Neural crest cell (in vitro differentiated cells): ENCODE measurements at regions not wholly inside any gene's neighbourhood (a gene's known extent, or its start where the extent isn't known, plus 50 kb on each side); places are given as distances from the start of the nearest gene placed in this dataset.

Experiments used
- DNase-seq: peaks from one replicate; pipeline ENCODE4 v3.0.0; 2021; ENCODE audit warnings: low read depth, mixed read lengths, low spot score
- H3K27ac Mint-ChIP-seq: one replicate; pipeline ENCODE4 v1.8.0; 2021; ENCODE audit warnings: mild to moderate bottlenecking, mixed read lengths; ENCODE audit not compliant: unreplicated experiment
- H3K27me3 Mint-ChIP-seq: 2 replicates; pipeline ENCODE4 v1.8.0; 2021; ENCODE audit warnings: low read depth, mild to moderate bottlenecking, mixed read lengths
- H3K36me3 Mint-ChIP-seq: 2 replicates; pipeline ENCODE4 v1.8.0; 2021; ENCODE audit warnings: low read depth, mild to moderate bottlenecking, mixed read lengths
- H3K4me1 Mint-ChIP-seq: 2 replicates; pipeline ENCODE4 v1.8.0; 2021; ENCODE audit warnings: mixed read lengths
- H3K4me3 Mint-ChIP-seq: one replicate; pipeline ENCODE4 v1.8.0; 2021; ENCODE audit warnings: mild to moderate bottlenecking, mixed read lengths
- H3K9me3 Mint-ChIP-seq: 2 replicates; pipeline ENCODE4 v1.8.0; 2021; ENCODE audit warnings: mixed read lengths
- TF ChIP-seq, protein P1 (sequence below): fragments of 200-600 bp; sonication (generic); conservative IDR thresholded peaks from 2 replicates; pipeline ENCODE4 v1.5.0; 2021; ENCODE audit warnings: antibody characterized with exemption, mild to moderate bottlenecking

DNA sequence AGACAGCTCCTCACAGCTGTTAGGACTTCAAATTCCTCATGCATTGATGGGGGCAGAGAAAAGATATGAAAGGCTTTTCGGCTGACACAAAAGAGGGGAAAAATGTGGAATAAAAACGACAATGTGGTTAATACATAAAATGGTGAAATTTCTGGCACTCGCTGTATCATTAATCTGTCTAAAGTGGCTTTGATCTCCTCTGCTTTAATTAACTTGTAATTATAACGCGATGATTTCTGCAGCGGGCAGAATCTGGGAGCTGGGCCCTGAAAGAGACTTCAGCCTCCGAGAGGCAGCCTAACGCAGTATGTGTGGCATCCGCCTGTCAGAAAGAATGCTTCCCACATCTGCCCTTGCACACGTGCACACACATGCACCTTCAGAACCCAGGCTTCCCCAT, 144.1 kb upstream of the IGSF21 start:
- H3K36me3 Mint-ChIP-seq = no peaks in the 10 kb centered on the region

DNA sequence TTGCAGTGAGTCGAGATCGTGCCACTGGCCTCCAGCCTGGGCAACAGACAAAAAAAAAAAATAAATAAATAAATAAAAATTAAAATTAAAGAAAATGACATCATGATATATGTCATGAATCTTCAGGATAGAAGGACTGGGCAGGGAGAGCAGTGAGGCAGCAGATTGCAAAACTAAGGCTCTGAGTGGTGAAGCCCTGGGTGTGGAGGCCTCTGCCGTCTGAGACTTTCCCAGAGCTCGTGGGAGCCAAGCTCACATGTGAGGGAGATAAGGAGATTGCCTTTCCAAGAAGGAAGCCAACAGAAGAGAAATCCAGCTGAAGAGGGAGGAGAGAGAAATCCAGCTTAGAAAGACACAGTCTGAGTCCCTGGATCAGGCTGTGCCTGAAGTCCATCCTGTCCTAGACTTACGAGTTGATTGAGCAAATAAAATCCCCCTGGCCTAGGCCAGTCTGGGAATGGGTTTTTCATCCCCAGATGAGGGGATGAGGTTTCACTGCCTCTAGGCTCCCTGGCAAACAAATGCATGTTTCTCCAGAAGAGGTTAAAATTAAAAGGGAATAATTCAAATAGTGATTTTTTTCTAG, 142.0 kb upstream of the IGSF21 start:
- TF ChIP-seq, protein P1, sequence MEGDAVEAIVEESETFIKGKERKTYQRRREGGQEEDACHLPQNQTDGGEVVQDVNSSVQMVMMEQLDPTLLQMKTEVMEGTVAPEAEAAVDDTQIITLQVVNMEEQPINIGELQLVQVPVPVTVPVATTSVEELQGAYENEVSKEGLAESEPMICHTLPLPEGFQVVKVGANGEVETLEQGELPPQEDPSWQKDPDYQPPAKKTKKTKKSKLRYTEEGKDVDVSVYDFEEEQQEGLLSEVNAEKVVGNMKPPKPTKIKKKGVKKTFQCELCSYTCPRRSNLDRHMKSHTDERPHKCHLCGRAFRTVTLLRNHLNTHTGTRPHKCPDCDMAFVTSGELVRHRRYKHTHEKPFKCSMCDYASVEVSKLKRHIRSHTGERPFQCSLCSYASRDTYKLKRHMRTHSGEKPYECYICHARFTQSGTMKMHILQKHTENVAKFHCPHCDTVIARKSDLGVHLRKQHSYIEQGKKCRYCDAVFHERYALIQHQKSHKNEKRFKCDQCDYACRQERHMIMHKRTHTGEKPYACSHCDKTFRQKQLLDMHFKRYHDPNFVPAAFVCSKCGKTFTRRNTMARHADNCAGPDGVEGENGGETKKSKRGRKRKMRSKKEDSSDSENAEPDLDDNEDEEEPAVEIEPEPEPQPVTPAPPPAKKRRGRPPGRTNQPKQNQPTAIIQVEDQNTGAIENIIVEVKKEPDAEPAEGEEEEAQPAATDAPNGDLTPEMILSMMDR = no peak
- no peaks in the 10 kb centered on the region for H3K36me3 Mint-ChIP-seq
- H3K9me3 Mint-ChIP-seq = no peaks in the 10 kb centered on the region

More for the DNA sequence above, 144.1 kb upstream of the IGSF21 start:
- Mint-ChIP-seq H3K27me3 (peaks cover 63% of the 10 kb centered on the region), H3K9me3 (no peaks in the 10 kb centered on the region), H3K4me3 (no peak overlapping the region), H3K4me1 (no peaks in the 10 kb centered on the region), H3K27ac (no peak overlapping the region)
- DNase-seq = no peak
- TF ChIP-seq, protein P1 = no peak

DNA sequence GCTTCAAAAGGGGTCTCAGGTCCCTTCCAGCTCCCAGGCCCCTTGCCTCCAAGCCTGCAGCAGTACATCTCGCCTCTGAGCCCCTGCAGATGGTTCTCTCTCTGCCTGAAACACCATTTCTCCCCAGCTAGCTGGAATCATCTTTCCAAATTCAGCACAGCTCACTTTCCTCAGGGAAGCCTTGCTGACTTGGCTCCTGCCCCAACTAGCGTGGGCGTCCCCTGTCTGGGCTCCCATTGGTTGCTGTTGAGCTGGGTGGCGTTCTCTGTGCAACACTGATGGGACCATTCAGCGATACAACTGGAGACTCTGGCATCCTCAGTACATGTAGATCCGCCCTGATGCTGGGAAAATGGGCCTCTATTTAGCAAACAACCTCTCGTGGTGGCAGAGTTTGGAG, 141.3 kb upstream of the IGSF21 start:
- Mint-ChIP-seq H3K4me3 (no peak overlapping the region), H3K9me3 (no peaks in the 10 kb centered on the region), H3K36me3 (no peaks in the 10 kb centered on the region), H3K27ac (peak overlapping the region; percentile 27), H3K27me3 (peaks cover 44% of the 10 kb centered on the region), H3K4me1 (no peaks in the 10 kb centered on the region)
- TF ChIP-seq, protein P1 = no peak
- no peak for DNase-seq

More for the DNA sequence above, 142.0 kb upstream of the IGSF21 start:
- H3K27ac Mint-ChIP-seq = no peak overlapping the region
- no peaks in the 10 kb centered on the region for H3K4me1 Mint-ChIP-seq
- no peak for DNase-seq
- no peak overlapping the region for H3K4me3 Mint-ChIP-seq
- peaks cover 47% of the 10 kb centered on the region for H3K27me3 Mint-ChIP-seq

DNA sequence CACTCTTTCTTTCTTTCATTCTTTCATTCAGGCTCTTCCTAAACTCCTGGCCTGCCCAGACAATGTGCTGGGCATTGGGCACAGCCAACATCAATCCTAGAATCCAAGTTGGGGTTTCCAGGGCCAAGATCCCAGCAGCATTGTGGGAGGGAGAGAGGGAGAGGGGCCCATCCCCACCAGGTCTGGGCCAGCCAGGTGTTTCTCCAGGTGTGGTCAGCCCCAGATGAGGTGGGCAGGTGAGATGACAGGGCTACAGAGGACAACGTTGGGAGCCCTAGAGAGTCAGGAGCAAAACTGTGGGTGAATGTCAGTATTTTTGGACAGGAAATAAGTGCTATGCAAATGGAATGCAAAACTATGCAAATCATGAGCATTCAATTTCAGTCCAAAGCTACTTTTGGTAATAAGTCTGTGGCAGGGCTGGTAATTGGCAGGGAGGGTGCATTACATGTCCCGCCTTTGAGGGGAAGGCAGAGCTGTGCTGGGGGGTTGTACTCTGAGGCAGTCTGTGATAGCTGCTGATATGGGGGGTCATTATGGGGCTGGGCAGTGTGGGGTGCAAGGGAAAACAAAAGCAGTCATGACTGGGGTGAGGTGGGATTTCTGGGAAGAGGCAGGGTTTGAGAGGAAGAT, 139.9 kb upstream of the IGSF21 start:
- no peak overlapping the region for H3K27ac Mint-ChIP-seq
- H3K27me3 Mint-ChIP-seq = peaks cover 42% of the 10 kb centered on the region
- TF ChIP-seq, protein P1 = no peak
- H3K4me1 Mint-ChIP-seq = no peaks in the 10 kb centered on the region
- H3K9me3 Mint-ChIP-seq = no peaks in the 10 kb centered on the region
- no peak overlapping the region for H3K4me3 Mint-ChIP-seq
- H3K36me3 Mint-ChIP-seq = no peaks in the 10 kb centered on the region
- no peak for DNase-seq

DNA sequence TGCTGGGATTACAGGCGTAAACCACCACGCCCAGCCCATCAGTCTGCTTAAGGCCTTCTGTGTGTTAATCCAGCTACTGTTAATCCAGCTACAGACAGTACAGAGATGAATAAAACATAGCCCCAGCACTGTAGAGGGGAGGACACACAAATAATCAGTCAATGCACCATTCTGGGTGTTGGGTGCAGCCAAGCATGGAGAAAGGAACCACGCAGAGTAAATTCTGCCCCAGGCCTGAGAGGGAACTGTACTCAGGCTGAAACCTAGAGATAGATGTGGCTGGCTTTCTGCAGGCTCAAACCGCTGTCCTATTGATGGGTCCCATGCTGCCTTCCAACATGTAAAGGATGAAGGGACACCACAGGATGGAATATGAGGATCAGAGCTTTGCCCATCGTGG, 136.8 kb upstream of the IGSF21 start:
- no peak for DNase-seq
- Mint-ChIP-seq H3K36me3 (no peaks in the 10 kb centered on the region), H3K27ac (no peak overlapping the region), H3K27me3 (peaks cover 61% of the 10 kb centered on the region), H3K4me1 (no peaks in the 10 kb centered on the region), H3K9me3 (no peaks in the 10 kb centered on the region), H3K4me3 (no peak overlapping the region)
- TF ChIP-seq, protein P1 = no peak
